DOHH2 (cell line): ENCODE measurements at regions not wholly inside any gene's neighbourhood (a gene's known extent, or its start where the extent isn't known, plus 50 kb on each side); places are given as distances from the start of the nearest gene placed in this dataset.

Source experiments
- CTCF ChIP-seq: fragments of 200-600 bp; sonication (generic); IDR thresholded peaks from one replicate; pipeline ENCODE4 v1.5.1; 2014; ENCODE audit warnings: antibody characterized with exemption, mild to moderate bottlenecking, low read depth, low read length; ENCODE audit not compliant: poor library complexity, severe bottlenecking
- EZH2phosphoT487 ChIP-seq: fragments of 200-600 bp; sonication (generic); IDR thresholded peaks from 2 replicates; pipeline ENCODE4 v1.6.1; 2017; ENCODE audit warnings: borderline replicate concordance, mild to moderate bottlenecking, antibody characterized with exemption, low read length, moderate library complexity, mixed read lengths

- TF ChIP-seq CTCF (no peak), EZH2phosphoT487 (no peak)
Observed at GRCh38 chr10:60722623-60723022, 55.7 kb upstream of the CDK1 start.
